ENCODE measurements at regions not wholly inside any gene's neighbourhood (a gene's known extent, or its start where the extent isn't known, plus 50 kb on each side); places are given as distances from the start of the nearest gene placed in this dataset.

- H3K27me3 ChIP-seq (ENCODE audit: insufficient read depth): no peaks in the 10 kb centered on the region
- H3K27ac ChIP-seq (ENCODE audit: low read depth): no peak overlapping the region
- no peaks in the 10 kb centered on the region; the same call in 1 of the 2 replicates for H4K20me1 ChIP-seq (replicated peaks; ENCODE audit: insufficient read depth)
- H3K4me3 Mint-ChIP-seq: no peak overlapping the region
- H3K4me1 ChIP-seq (ENCODE audit: insufficient read depth): no peaks in the 10 kb centered on the region
- TF ChIP-seq EZH2 (IDR thresholded peaks at IDR 0.05; ENCODE audit: low read depth, unreplicated experiment) (no peak), POLR2AphosphoS5 (IDR thresholded peaks at IDR 0.05; ENCODE audit: low read depth) (no peak), CTCF (conservative IDR thresholded peaks at IDR 0.05; ENCODE audit: low read depth in 2 of 2) (no peak), ZNF114 (CRISPR knock-in tag; IDR thresholded peaks at IDR 0.05) (no peak), REST (IDR thresholded peaks at IDR 0.05; ENCODE audit: unreplicated experiment) (no peak), ZNF331 (CRISPR knock-in tag; IDR thresholded peaks at IDR 0.05; ENCODE audit: low read depth) (no peak)
- H3K9me2 ChIP-seq (ENCODE audit: insufficient read depth): no peaks in the 10 kb centered on the region
- H3F3A ChIP-seq (replicated peaks; ENCODE audit: low read depth): no peaks in the 10 kb centered on the region
- H3K27ac Mint-ChIP-seq: no peak overlapping the region
- H3K4me1 Mint-ChIP-seq: no peaks in the 10 kb centered on the region; the same call in 2 of the 3 replicates
- no peak for DNase-seq (ENCODE audit: low spot score)
- H3K27me3 Mint-ChIP-seq (ENCODE audit: insufficient read depth, low read depth, poor library complexity): no peaks in the 10 kb centered on the region
- H2AFZ ChIP-seq: peak overlapping the region; percentile 74; the same call in 1 of the 2 replicates
- H3K9me3 Mint-ChIP-seq: no peaks in the 10 kb centered on the region
- no peak overlapping the region for H3K4me3 ChIP-seq
- H3K79me2 ChIP-seq (replicated peaks; ENCODE audit: insufficient read depth): no peaks in the 10 kb centered on the region
- H3K36me3 Mint-ChIP-seq (ENCODE audit: low read depth): no peaks in the 10 kb centered on the region
- H3K36me3 ChIP-seq (ENCODE audit: insufficient read depth): no peaks in the 10 kb centered on the region
- no peak overlapping the region for H3K4me2 ChIP-seq
- no peak for ATAC-seq
Observed at GRCh38 chr16:13718748-13719147, 201.2 kb upstream of the ERCC4 start.

- no peak overlapping the region for H3K4me3 ChIP-seq
- no peaks in the 10 kb centered on the region for H3F3A ChIP-seq (replicated peaks; ENCODE audit: low read depth)
- H3K79me2 ChIP-seq (replicated peaks; ENCODE audit: insufficient read depth): no peaks in the 10 kb centered on the region
- H3K4me3 Mint-ChIP-seq: no peak overlapping the region
- no peak for ATAC-seq
- H3K4me1 Mint-ChIP-seq: no peaks in the 10 kb centered on the region
- H3K27me3 ChIP-seq (ENCODE audit: insufficient read depth): no peaks in the 10 kb centered on the region
- H3K9me3 Mint-ChIP-seq: peaks cover 24% of the 10 kb centered on the region
- H3K36me3 Mint-ChIP-seq (ENCODE audit: low read depth): peaks cover 11% of the 10 kb centered on the region
- no peak for DNase-seq (ENCODE audit: low spot score)
- no peaks in the 10 kb centered on the region; the same call in 1 of the 2 replicates for H3K9me2 ChIP-seq (ENCODE audit: insufficient read depth)
- H3K27ac Mint-ChIP-seq: no peak overlapping the region
- no peaks in the 10 kb centered on the region for H3K36me3 ChIP-seq (ENCODE audit: insufficient read depth)
- no peaks in the 10 kb centered on the region for H3K27me3 Mint-ChIP-seq (ENCODE audit: insufficient read depth, low read depth, poor library complexity)
- no peaks in the 10 kb centered on the region for H4K20me1 ChIP-seq (replicated peaks; ENCODE audit: insufficient read depth)
- no peak overlapping the region for H3K4me2 ChIP-seq
- no peaks in the 10 kb centered on the region for H3K4me1 ChIP-seq (ENCODE audit: insufficient read depth)
- H2AFZ ChIP-seq: no peak overlapping the region
- H3K27ac ChIP-seq (ENCODE audit: low read depth): no peak overlapping the region
- TF ChIP-seq ZNF331 (CRISPR knock-in tag; IDR thresholded peaks at IDR 0.05; ENCODE audit: low read depth) (no peak), JUNB (IDR thresholded peaks at IDR 0.05; ENCODE audit: unreplicated experiment) (no peak), ETS1 (IDR thresholded peaks at IDR 0.05) (no peak), EZH2 (IDR thresholded peaks at IDR 0.05; ENCODE audit: low read depth, unreplicated experiment) (no peak), ZNF114 (CRISPR knock-in tag; IDR thresholded peaks at IDR 0.05) (no peak), EZH2phosphoT487 (IDR thresholded peaks at IDR 0.05; ENCODE audit: unreplicated experiment) (no peak)
Observed at GRCh38 chr16:13727943-13728342, 192.0 kb upstream of the ERCC4 start.
